ENCODE measurements at regions not wholly inside any gene's neighbourhood (a gene's known extent, or its start where the extent isn't known, plus 50 kb on each side); places are given as distances from the start of the nearest gene placed in this dataset.

GRCh38 chr20:11982955-11983470 lies 65.3 kb downstream of the BTBD3 start:
- H2AFZ ChIP-seq (ENCODE audit: low read depth, low read length): no peak overlapping the region
- DNase-seq (no peak), ATAC-seq (ENCODE audit: insufficient read depth, low read depth) (no peak)
- no peaks in the 10 kb centered on the region for H3K9me3 ChIP-seq (ENCODE audit: insufficient read depth, low read length, severe bottlenecking)
- no peaks in the 10 kb centered on the region for H3K36me3 ChIP-seq (ENCODE audit: insufficient read depth, low read length)
- H3K4me2 ChIP-seq (ENCODE audit: insufficient read depth, low read length): no peak overlapping the region
- no peak overlapping the region for H3K9ac ChIP-seq (ENCODE audit: low read depth, low read length)
- no peaks in the 10 kb centered on the region for H3K79me2 ChIP-seq (ENCODE audit: insufficient read depth, low read length)
- H3K27ac ChIP-seq (ENCODE audit: low read length): no peak overlapping the region
- no peaks in the 10 kb centered on the region for H3K4me1 ChIP-seq (ENCODE audit: insufficient read depth, low read length)
- TF ChIP-seq CTCF (IDR thresholded peaks at IDR 0.05; ENCODE audit: borderline replicate concordance, extremely low read depth, low read length, poor library complexity, severe bottlenecking) (no peak), EZH2 (IDR thresholded peaks at IDR 0.05; ENCODE audit: borderline replicate concordance, low read depth, low read length, severe bottlenecking) (no peak)
- no peaks in the 10 kb centered on the region for H4K20me1 ChIP-seq (ENCODE audit: insufficient read depth, low read length)
- no peak overlapping the region for H3K4me3 ChIP-seq (ENCODE audit: low read depth in 1 of 2, low read length in 2 of 2)
- peaks cover 7% of the 10 kb centered on the region for H3K27me3 ChIP-seq (ENCODE audit: insufficient read depth, low read length, poor library complexity)

- H3K9me3 ChIP-seq (ENCODE audit: insufficient read depth, low read length, severe bottlenecking): no peaks in the 10 kb centered on the region
- no peak overlapping the region for H2AFZ ChIP-seq (ENCODE audit: low read depth, low read length)
- no peaks in the 10 kb centered on the region for H3K36me3 ChIP-seq (ENCODE audit: insufficient read depth, low read length)
- no peak overlapping the region for H3K4me3 ChIP-seq (ENCODE audit: low read depth in 1 of 2, low read length in 2 of 2)
- H3K4me2 ChIP-seq (ENCODE audit: insufficient read depth, low read length): no peak overlapping the region
- DNase-seq (no peak), ATAC-seq (ENCODE audit: insufficient read depth, low read depth) (no peak)
- H3K27me3 ChIP-seq (ENCODE audit: insufficient read depth, low read length, poor library complexity): peaks cover 11% of the 10 kb centered on the region
- no peak overlapping the region for H3K27ac ChIP-seq (ENCODE audit: low read length)
- TF ChIP-seq CTCF (IDR thresholded peaks at IDR 0.05; ENCODE audit: borderline replicate concordance, extremely low read depth, low read length, poor library complexity, severe bottlenecking): no peak
- no peak for TF ChIP-seq EZH2 (IDR thresholded peaks at IDR 0.05; ENCODE audit: borderline replicate concordance, low read depth, low read length, severe bottlenecking)
- H3K79me2 ChIP-seq (ENCODE audit: insufficient read depth, low read length): no peaks in the 10 kb centered on the region
- H3K4me1 ChIP-seq (ENCODE audit: insufficient read depth, low read length): no peaks in the 10 kb centered on the region
- H3K9ac ChIP-seq (ENCODE audit: low read depth, low read length): no peak overlapping the region
- H4K20me1 ChIP-seq (ENCODE audit: insufficient read depth, low read length): no peaks in the 10 kb centered on the region
Observed at GRCh38 chr20:11986954-11987353, 69.3 kb downstream of the BTBD3 start.

GRCh38 chr20:11987526-11987925 lies 69.8 kb downstream of the BTBD3 start:
- Histone ChIP-seq H3K36me3 (ENCODE audit: insufficient read depth, low read length) (no peaks in the 10 kb centered on the region), H3K27me3 (ENCODE audit: insufficient read depth, low read length, poor library complexity) (peaks cover 11% of the 10 kb centered on the region), H3K79me2 (ENCODE audit: insufficient read depth, low read length) (no peaks in the 10 kb centered on the region), H4K20me1 (ENCODE audit: insufficient read depth, low read length) (no peaks in the 10 kb centered on the region), H3K4me2 (ENCODE audit: insufficient read depth, low read length) (no peak overlapping the region), H2AFZ (ENCODE audit: low read depth, low read length) (no peak overlapping the region), H3K9ac (ENCODE audit: low read depth, low read length) (no peak overlapping the region), H3K4me1 (ENCODE audit: insufficient read depth, low read length) (no peaks in the 10 kb centered on the region), H3K27ac (ENCODE audit: low read length) (no peak overlapping the region), H3K4me3 (ENCODE audit: low read depth in 1 of 2, low read length in 2 of 2) (no peak overlapping the region), H3K9me3 (ENCODE audit: insufficient read depth, low read length, severe bottlenecking) (no peaks in the 10 kb centered on the region)
- ATAC-seq (ENCODE audit: insufficient read depth, low read depth): no peak
- TF ChIP-seq EZH2 (IDR thresholded peaks at IDR 0.05; ENCODE audit: borderline replicate concordance, low read depth, low read length, severe bottlenecking) (no peak), CTCF (IDR thresholded peaks at IDR 0.05; ENCODE audit: borderline replicate concordance, extremely low read depth, low read length, poor library complexity, severe bottlenecking) (no peak)
- DNase-seq: no peak
